Uterus (tissue), 3 donors: ENCODE measurements at regions not wholly inside any gene's neighbourhood (a gene's known extent, or its start where the extent isn't known, plus 50 kb on each side); places are given as distances from the start of the nearest gene placed in this dataset.

ENCODE experiments used
- DNase-seq, 2 donors: peaks; one replicate each; pipeline ENCODE4 v3.0.0-alpha.2; 2019 to 2020
- H3K27ac ChIP-seq, 2 donors: fragments of 200-600 bp; sonication (generic); 1 replicate in 1 of 2; 2 replicates in 1 of 2; pipeline ENCODE4 v1.5.1; 2016 to 2018
- H3K27me3 ChIP-seq, 2 donors: fragments of 200-600 bp; sonication (generic); one replicate each; pipeline ENCODE4 v1.5.1; 2018 to 2019; ENCODE audit warnings: control low read depth in 1 of 2
- H3K36me3 ChIP-seq, 2 donors: fragments of 200-600 bp; sonication (generic); one replicate each; pipeline ENCODE4 v1.5.1; 2019; ENCODE audit warnings: control low read depth in 1 of 2
- H3K4me1 ChIP-seq, 2 donors: fragments of 200-600 bp; sonication (generic); one replicate each; pipeline ENCODE4 v1.5.1; 2018 to 2019; ENCODE audit warnings: control low read depth in 1 of 2
- H3K4me3 ChIP-seq, 2 donors: fragments of 200-600 bp; sonication (generic); 1 replicate in 1 of 2; 2 replicates in 1 of 2; pipeline ENCODE4 v1.5.1; 2018 to 2019; ENCODE audit warnings: mild to moderate bottlenecking in 1 of 2
- H3K9me3 ChIP-seq, 2 donors: fragments of 200-600 bp; sonication (generic); one replicate each; pipeline ENCODE4 v1.5.1; 2019; ENCODE audit warnings: control low read depth in 1 of 2
- POLR2A ChIP-seq, 2 donors: fragments of 450-650 bp; IDR thresholded peaks; one replicate each; pipeline ENCODE4 v1.6.1; 2016; ENCODE audit warnings: antibody characterized with exemption in 2 of 2, mild to moderate bottlenecking in 1 of 2, moderate library complexity in 1 of 2
- intact Hi-C: fragments of 100-400 bp; cut with DNase I; formaldehyde crosslinking; loops from one replicate; pipeline ENCODE4 v1.15.1; 2023; ENCODE audit warnings: low total_unique reads
- TF ChIP-seq, protein P1 (sequence below), 4 experiments: fragments of 200-600 bp in 2 of 4; fragments of 450-650 bp in 2 of 4; sonication (generic) in 2 of 4; IDR thresholded peaks; one replicate each; pipeline ENCODE4 v1.5.1; 2016 to 2019; ENCODE audit warnings: antibody characterized with exemption in 4 of 4, mild to moderate bottlenecking in 2 of 4, moderate library complexity in 1 of 4
- donor health status: DM: yes; HTN: yes; CAD: no.

DNA sequence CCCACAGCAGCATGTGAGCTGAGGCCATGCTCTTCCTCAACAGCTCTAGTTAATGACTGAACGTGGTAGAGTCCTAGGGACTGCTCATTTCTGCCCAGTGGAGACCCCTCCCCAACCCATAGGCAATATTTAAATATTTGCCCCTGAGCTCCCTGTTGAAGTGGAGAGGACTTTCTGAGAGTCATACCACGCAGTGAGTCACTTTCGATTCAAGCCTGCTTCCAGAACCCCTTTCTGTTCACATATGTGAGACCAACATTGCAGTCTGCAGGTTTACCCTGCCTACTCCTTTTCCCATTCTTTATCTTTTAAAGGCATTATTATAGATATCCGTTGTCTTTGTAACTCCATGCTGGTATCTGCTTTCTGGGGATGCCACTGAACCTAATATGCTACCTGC lies 946.3 kb downstream of the JRKL start:
- Histone ChIP-seq H3K27me3 (no peaks in the 10 kb centered on the region), H3K36me3 (no peaks in the 10 kb centered on the region), H3K9me3 (no peaks in the 10 kb centered on the region), H3K27ac (no peak overlapping the region), H3K4me1 (no peaks in the 10 kb centered on the region), H3K4me3 (no peak overlapping the region)
- no peak for TF ChIP-seq POLR2A (IDR thresholded peaks at IDR 0.05)
- TF ChIP-seq, protein P1, sequence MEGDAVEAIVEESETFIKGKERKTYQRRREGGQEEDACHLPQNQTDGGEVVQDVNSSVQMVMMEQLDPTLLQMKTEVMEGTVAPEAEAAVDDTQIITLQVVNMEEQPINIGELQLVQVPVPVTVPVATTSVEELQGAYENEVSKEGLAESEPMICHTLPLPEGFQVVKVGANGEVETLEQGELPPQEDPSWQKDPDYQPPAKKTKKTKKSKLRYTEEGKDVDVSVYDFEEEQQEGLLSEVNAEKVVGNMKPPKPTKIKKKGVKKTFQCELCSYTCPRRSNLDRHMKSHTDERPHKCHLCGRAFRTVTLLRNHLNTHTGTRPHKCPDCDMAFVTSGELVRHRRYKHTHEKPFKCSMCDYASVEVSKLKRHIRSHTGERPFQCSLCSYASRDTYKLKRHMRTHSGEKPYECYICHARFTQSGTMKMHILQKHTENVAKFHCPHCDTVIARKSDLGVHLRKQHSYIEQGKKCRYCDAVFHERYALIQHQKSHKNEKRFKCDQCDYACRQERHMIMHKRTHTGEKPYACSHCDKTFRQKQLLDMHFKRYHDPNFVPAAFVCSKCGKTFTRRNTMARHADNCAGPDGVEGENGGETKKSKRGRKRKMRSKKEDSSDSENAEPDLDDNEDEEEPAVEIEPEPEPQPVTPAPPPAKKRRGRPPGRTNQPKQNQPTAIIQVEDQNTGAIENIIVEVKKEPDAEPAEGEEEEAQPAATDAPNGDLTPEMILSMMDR (IDR thresholded peaks at IDR 0.05) = no peak
- no peak for DNase-seq
- intact Hi-C loops = no loop called here

DNA sequence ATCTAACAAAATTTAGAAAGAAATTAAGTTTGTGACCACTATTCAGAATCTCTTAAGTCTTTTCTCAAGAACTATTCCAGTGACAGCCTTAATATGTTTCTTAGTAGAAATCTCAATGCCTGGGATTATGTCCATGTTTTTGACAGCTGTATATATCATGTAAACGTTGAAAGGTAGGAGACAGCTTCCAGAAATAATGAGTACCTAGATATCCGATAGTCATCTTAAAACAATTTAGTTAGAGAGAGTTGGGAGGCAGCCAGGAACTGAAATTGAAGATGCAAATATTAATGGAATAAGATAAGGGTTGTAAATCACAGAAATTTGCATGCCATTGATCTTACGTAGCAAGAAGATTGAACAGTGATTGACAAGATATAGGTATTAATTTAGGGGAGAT lies 955.2 kb downstream of the JRKL start:
- Histone ChIP-seq H3K4me3 (no peak overlapping the region), H3K9me3 (no peaks in the 10 kb centered on the region), H3K27ac (no peak overlapping the region), H3K27me3 (no peaks in the 10 kb centered on the region), H3K36me3 (no peaks in the 10 kb centered on the region), H3K4me1 (no peaks in the 10 kb centered on the region)
- intact Hi-C loops = no loop called here
- no peak for DNase-seq
- TF ChIP-seq, protein P1 (IDR thresholded peaks at IDR 0.05) = no peak
- no peak for TF ChIP-seq POLR2A (IDR thresholded peaks at IDR 0.05)

DNA sequence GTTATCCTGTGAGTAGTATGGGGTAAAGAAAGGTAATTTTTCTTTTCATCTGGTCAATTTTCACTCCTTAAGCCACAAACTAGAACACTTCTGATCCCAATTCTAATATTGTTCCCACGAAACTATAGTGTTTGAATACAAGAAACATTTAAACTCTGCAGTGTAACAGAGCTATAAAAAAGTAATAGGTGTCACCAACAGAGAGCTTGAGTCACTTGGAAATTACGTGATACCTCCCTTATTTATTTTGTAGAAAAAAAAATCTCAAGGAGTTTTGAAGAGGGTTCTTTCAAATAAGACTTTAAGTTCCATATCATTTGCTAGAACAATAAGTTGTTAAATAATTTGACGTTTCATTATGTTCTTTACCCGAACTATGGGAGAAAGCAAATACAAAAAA lies 959.4 kb downstream of the JRKL start:
- no peaks in the 10 kb centered on the region for H3K27me3 ChIP-seq
- intact Hi-C loops = no loop called here

DNA sequence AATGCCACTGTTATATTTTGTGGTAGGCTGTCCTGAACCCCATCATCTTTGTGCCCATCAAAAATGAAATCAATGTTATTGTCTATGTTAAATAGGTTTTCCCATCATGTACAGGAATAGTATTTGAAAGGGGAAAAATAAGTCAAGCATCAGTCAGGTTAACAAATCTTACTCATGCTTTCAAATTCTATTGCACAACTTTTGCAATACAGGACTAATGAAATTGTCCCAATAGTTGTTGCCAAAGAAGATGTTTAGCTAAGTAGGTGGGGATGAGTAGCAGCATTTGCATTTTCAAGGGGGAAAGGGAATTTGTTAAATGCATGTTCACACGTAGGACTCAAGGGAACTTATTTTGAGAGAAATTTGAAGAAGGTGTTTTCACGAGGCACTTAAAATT lies 962.1 kb downstream of the JRKL start:
- H3K9me3 ChIP-seq = no peaks in the 10 kb centered on the region

More for the DNA sequence above, 959.4 kb downstream of the JRKL start:
- no peak for TF ChIP-seq POLR2A (IDR thresholded peaks at IDR 0.05)
- TF ChIP-seq, protein P1 (IDR thresholded peaks at IDR 0.05) = no peak
- Histone ChIP-seq H3K4me3 (no peak overlapping the region), H3K9me3 (no peaks in the 10 kb centered on the region), H3K36me3 (no peaks in the 10 kb centered on the region), H3K27ac (no peak overlapping the region), H3K4me1 (no peaks in the 10 kb centered on the region)
- DNase-seq = no peak

DNA sequence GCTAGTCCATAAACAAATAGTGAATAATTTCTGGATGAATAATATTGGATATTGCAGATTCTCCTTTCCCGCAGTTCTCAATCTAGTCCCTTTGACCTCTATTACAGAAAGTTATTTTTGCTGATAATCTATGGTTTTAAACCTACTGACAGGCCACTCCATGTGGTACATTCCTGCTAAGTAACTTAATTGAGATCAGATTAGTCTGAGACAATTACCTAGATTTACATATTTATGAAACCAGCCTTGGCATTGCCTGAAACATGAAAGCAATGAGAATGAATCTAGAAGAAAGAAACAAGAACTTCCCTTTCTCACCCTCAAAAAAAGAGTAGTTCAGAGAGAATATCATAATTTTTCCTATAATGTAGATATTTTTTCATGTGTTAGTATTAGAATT lies 964.2 kb downstream of the JRKL start:
- H3K36me3 ChIP-seq = no peaks in the 10 kb centered on the region
- TF ChIP-seq, protein P1 (IDR thresholded peaks at IDR 0.05) = no peak
- TF ChIP-seq POLR2A (IDR thresholded peaks at IDR 0.05) = no peak
- no peaks in the 10 kb centered on the region for H3K4me1 ChIP-seq
- H3K27me3 ChIP-seq = no peaks in the 10 kb centered on the region
- H3K9me3 ChIP-seq = no peaks in the 10 kb centered on the region
- no peak overlapping the region for H3K27ac ChIP-seq
- H3K4me3 ChIP-seq = no peak overlapping the region
- DNase-seq = no peak
- intact Hi-C loops = no loop called here

More for the DNA sequence above, 962.1 kb downstream of the JRKL start:
- Histone ChIP-seq H3K4me1 (no peaks in the 10 kb centered on the region), H3K27me3 (no peaks in the 10 kb centered on the region), H3K27ac (no peak overlapping the region), H3K36me3 (no peaks in the 10 kb centered on the region), H3K4me3 (no peak overlapping the region)
- intact Hi-C loops = no loop called here
- DNase-seq = no peak
- no peak for TF ChIP-seq POLR2A (IDR thresholded peaks at IDR 0.05)
- TF ChIP-seq, protein P1 (IDR thresholded peaks at IDR 0.05) = no peak
